Naive thymus-derived CD8-positive, alpha-beta T cell (primary cell): ENCODE measurements at regions not wholly inside any gene's neighbourhood (a gene's known extent, or its start where the extent isn't known, plus 50 kb on each side); places are given as distances from the start of the nearest gene placed in this dataset.

Experiments used
- ATAC-seq, 2 donors: fragments of 150-1000 bp; cut with Tn5 transposase in 1 of 2; sonication (Bioruptor Pico), chemical (Tn5 transposase) in 1 of 2; 1 replicate in 1 of 2; 2 replicates in 1 of 2; pipeline ENCODE4 v1.10.0; 2021; ENCODE audit warnings: mild to moderate bottlenecking in 2 of 2, moderate library complexity in 2 of 2
- POLR2A ChIA-PET: fragments of 350-600 bp; sonication (Branson Sonifier 250); formaldehyde crosslinking; loops from one replicate; lab custom pipeline; 2021; ENCODE audit warnings: antibody characterized with exemption; lab: Charles Lee
- DNase-seq, 10 donors: peaks; one replicate each; pipeline versions ENCODE4 v3.0.0 to v3.0.0-alpha.2; 2020 to 2022
- H3K27ac Mint-ChIP-seq, 10 donors: one replicate each; pipeline ENCODE4 v1.8.0; 2020 to 2022; ENCODE audit warnings: mild to moderate bottlenecking in 10 of 10, mixed read lengths in 10 of 10, moderate library complexity in 4 of 10, inconsistent platforms in 1 of 10
- H3K27me3 Mint-ChIP-seq, 5 donors: one replicate each; pipeline ENCODE4 v1.8.0; 2021 to 2022; ENCODE audit warnings: mixed read lengths in 5 of 5
- H3K36me3 Mint-ChIP-seq, 3 donors: one replicate each; pipeline ENCODE4 v1.8.0; 2020 to 2022; ENCODE audit warnings: mixed read lengths in 3 of 3, mild to moderate bottlenecking in 2 of 3, inconsistent platforms in 1 of 3
- H3K4me1 Mint-ChIP-seq, 4 donors: one replicate each; pipeline ENCODE4 v1.8.0; 2021 to 2022; ENCODE audit warnings: mixed read lengths in 4 of 4
- H3K4me3 Mint-ChIP-seq, 10 donors: one replicate each; pipeline ENCODE4 v1.8.0; 2020 to 2022; ENCODE audit warnings: mild to moderate bottlenecking in 10 of 10, mixed read lengths in 10 of 10, moderate library complexity in 6 of 10, inconsistent platforms in 1 of 10
- H3K9me3 Mint-ChIP-seq, 9 donors: one replicate each; pipeline ENCODE4 v1.8.0; 2020 to 2022; ENCODE audit warnings: mixed read lengths in 9 of 9, mild to moderate bottlenecking in 3 of 9, inconsistent platforms in 1 of 9, moderate library complexity in 1 of 9

GRCh38 chr5:38650946-38651345 is 94.5 kb upstream of the LIFR start:
- ATAC-seq (no peak), DNase-seq (no peak)
- POLR2A ChIA-PET: no interaction called here
- Mint-ChIP-seq H3K4me3 (peak overlapping the region; percentile 8 to 84 (median 70)), H3K4me1 (peaks cover 3 to 24% (median 8%) of the 10 kb centered on the region in 4 donors), H3K27ac (no peak overlapping the region), H3K9me3 (no peaks in the 10 kb centered on the region), H3K27me3 (peaks cover 11 to 29% (median 14%) of the 10 kb centered on the region in 5 donors), H3K36me3 (no peaks in the 10 kb centered on the region)

- no peak overlapping the region for H3K27ac Mint-ChIP-seq
- H3K4me3 Mint-ChIP-seq: no peak overlapping the region
- no peaks in the 10 kb centered on the region for H3K36me3 Mint-ChIP-seq
- peaks cover 10 to 33% (median 13%) of the 10 kb centered on the region in 5 donors for H3K27me3 Mint-ChIP-seq
- DNase-seq (no peak), ATAC-seq (no peak)
- POLR2A ChIA-PET: no interaction called here
- H3K9me3 Mint-ChIP-seq: no peaks in the 10 kb centered on the region
- H3K4me1 Mint-ChIP-seq: peaks cover 3 to 24% (median 8%) of the 10 kb centered on the region in 4 donors
Measured at GRCh38 chr5:38651806-38652205, 95.4 kb upstream of the LIFR start.

GRCh38 chr5:38653389-38653788 is 96.9 kb upstream of the LIFR start:
- Mint-ChIP-seq H3K9me3 (no peaks in the 10 kb centered on the region), H3K27me3 (peaks cover 8 to 45% (median 14%) of the 10 kb centered on the region in 5 donors), H3K36me3 (no peaks in the 10 kb centered on the region), H3K4me3 (no peak overlapping the region), H3K27ac (no peak overlapping the region), H3K4me1 (peaks cover 3 to 24% (median 8%) of the 10 kb centered on the region in 4 donors)
- POLR2A ChIA-PET: no interaction called here
- no peak for ATAC-seq
- no peak for DNase-seq

GRCh38 chr5:38655691-38656090 is 99.2 kb upstream of the LIFR start:
- Mint-ChIP-seq H3K4me1 (peaks cover 0 to 9% (median 2%) of the 10 kb centered on the region in 4 donors), H3K27me3 (peaks cover 11 to 41% (median 16%) of the 10 kb centered on the region in 5 donors), H3K36me3 (no peaks in the 10 kb centered on the region), H3K9me3 (no peaks in the 10 kb centered on the region), H3K4me3 (no peak overlapping the region), H3K27ac (no peak overlapping the region)
- no peak for ATAC-seq
- no peak for DNase-seq
- POLR2A ChIA-PET: no interaction called here

GRCh38 chr5:38656568-38656967 is 100.1 kb upstream of the LIFR start:
- Mint-ChIP-seq H3K4me1 (peaks cover 0 to under 1% (median 0%) of the 10 kb centered on the region in 4 donors), H3K4me3 (no peak overlapping the region), H3K27ac (no peak overlapping the region), H3K27me3 (peaks cover 10 to 46% (median 14%) of the 10 kb centered on the region in 5 donors), H3K9me3 (no peaks in the 10 kb centered on the region), H3K36me3 (no peaks in the 10 kb centered on the region)
- ATAC-seq (no peak), DNase-seq (no peak)
- POLR2A ChIA-PET: no interaction called here

- ATAC-seq (no peak), DNase-seq (no peak)
- POLR2A ChIA-PET: no interaction called here
- no peak overlapping the region for H3K27ac Mint-ChIP-seq
- no peaks in the 10 kb centered on the region for H3K4me1 Mint-ChIP-seq
- peaks cover 12 to 46% (median 15%) of the 10 kb centered on the region in 5 donors for H3K27me3 Mint-ChIP-seq
- no peaks in the 10 kb centered on the region for H3K36me3 Mint-ChIP-seq
- no peaks in the 10 kb centered on the region for H3K9me3 Mint-ChIP-seq
- no peak overlapping the region for H3K4me3 Mint-ChIP-seq
Measured at GRCh38 chr5:38657020-38657419, 100.6 kb upstream of the LIFR start.

- H3K9me3 Mint-ChIP-seq: peaks cover 0 to 2% (median 0%) of the 10 kb centered on the region in 9 donors
- peaks cover 6 to 59% (median 23%) of the 10 kb centered on the region in 5 donors for H3K27me3 Mint-ChIP-seq
- DNase-seq: no peak
- H3K4me3 Mint-ChIP-seq: no peak overlapping the region
- ATAC-seq: no peak
- no peaks in the 10 kb centered on the region for H3K4me1 Mint-ChIP-seq
- H3K27ac Mint-ChIP-seq: no peak overlapping the region
- POLR2A ChIA-PET: no interaction called here
- H3K36me3 Mint-ChIP-seq: no peaks in the 10 kb centered on the region
Measured at GRCh38 chr5:38660194-38660668, 103.8 kb upstream of the LIFR start.

- ATAC-seq: no peak
- POLR2A ChIA-PET: no interaction called here
- Mint-ChIP-seq H3K4me3 (no peak overlapping the region), H3K9me3 (peaks cover 0 to 2% (median 0%) of the 10 kb centered on the region in 9 donors), H3K4me1 (no peaks in the 10 kb centered on the region), H3K36me3 (no peaks in the 10 kb centered on the region), H3K27ac (no peak overlapping the region), H3K27me3 (peaks cover 8 to 67% (median 27%) of the 10 kb centered on the region in 5 donors)
- DNase-seq: no peak
Measured at GRCh38 chr5:38662090-38662489, 105.6 kb upstream of the LIFR start.

GRCh38 chr5:38663249-38663648 is 106.8 kb upstream of the LIFR start:
- POLR2A ChIA-PET: interaction anchor here (0.6 kb wide), 1 partner anchor 73 kb away, joined by 3 read pairs; no protein-coding TSS in a partner anchor
- no peak for ATAC-seq
- Mint-ChIP-seq H3K4me1 (no peaks in the 10 kb centered on the region), H3K36me3 (no peaks in the 10 kb centered on the region), H3K4me3 (no peak overlapping the region), H3K9me3 (peaks cover 0 to 2% (median 0%) of the 10 kb centered on the region in 9 donors), H3K27ac (no peak overlapping the region), H3K27me3 (peaks cover 8 to 57% (median 27%) of the 10 kb centered on the region in 5 donors)
- no peak for DNase-seq

GRCh38 chr5:38666668-38667498 is 110.4 kb upstream of the LIFR start:
- no peaks in the 10 kb centered on the region for H3K4me1 Mint-ChIP-seq
- POLR2A ChIA-PET: no interaction called here
- DNase-seq (no peak), ATAC-seq (no peak)
- H3K9me3 Mint-ChIP-seq: peaks cover 0 to 2% (median 0%) of the 10 kb centered on the region in 9 donors
- H3K36me3 Mint-ChIP-seq: no peaks in the 10 kb centered on the region
- H3K4me3 Mint-ChIP-seq: no peak overlapping the region
- H3K27me3 Mint-ChIP-seq: peaks cover 5 to 32% (median 23%) of the 10 kb centered on the region in 5 donors
- no peak overlapping the region for H3K27ac Mint-ChIP-seq

GRCh38 chr5:38667499-38667776 is 111.0 kb upstream of the LIFR start:
- Mint-ChIP-seq H3K4me3 (no peak overlapping the region), H3K4me1 (no peaks in the 10 kb centered on the region), H3K27ac (no peak overlapping the region), H3K27me3 (peaks cover 5 to 32% (median 23%) of the 10 kb centered on the region in 5 donors), H3K36me3 (no peaks in the 10 kb centered on the region), H3K9me3 (peaks cover 0 to 2% (median 0%) of the 10 kb centered on the region in 9 donors)
- no peak for ATAC-seq
- POLR2A ChIA-PET: no interaction called here
- no peak for DNase-seq

- DNase-seq: no peak
- Mint-ChIP-seq H3K4me1 (no peaks in the 10 kb centered on the region), H3K4me3 (no peak overlapping the region), H3K27ac (no peak overlapping the region), H3K27me3 (peaks cover 7 to 35% (median 27%) of the 10 kb centered on the region in 5 donors), H3K9me3 (peaks cover 0 to 3% (median 0%) of the 10 kb centered on the region in 9 donors), H3K36me3 (no peaks in the 10 kb centered on the region)
- POLR2A ChIA-PET: no interaction called here
- ATAC-seq: no peak
Measured at GRCh38 chr5:38669361-38669880, 113.0 kb upstream of the LIFR start.

GRCh38 chr5:38670066-38670465 is 113.6 kb upstream of the LIFR start:
- peaks cover 5 to 29% (median 23%) of the 10 kb centered on the region in 5 donors for H3K27me3 Mint-ChIP-seq
- H3K36me3 Mint-ChIP-seq: no peaks in the 10 kb centered on the region
- peaks cover 0 to 3% (median 0%) of the 10 kb centered on the region in 9 donors for H3K9me3 Mint-ChIP-seq
- no peak overlapping the region for H3K27ac Mint-ChIP-seq
- ATAC-seq (no peak), DNase-seq (no peak)
- POLR2A ChIA-PET: no interaction called here
- H3K4me1 Mint-ChIP-seq: no peaks in the 10 kb centered on the region
- H3K4me3 Mint-ChIP-seq: no peak overlapping the region
